Spleen (tissue), 7 donors: ENCODE measurements at regions not wholly inside any gene's neighbourhood (a gene's known extent, or its start where the extent isn't known, plus 50 kb on each side); places are given as distances from the start of the nearest gene placed in this dataset.

Source experiments
- CTCF ChIP-seq, 11 experiments: fragments of 200-600 bp in 7 of 11; fragments of 450-650 bp in 4 of 11; sonication (generic) in 4 of 11; IDR thresholded peaks in 8 of 11; conservative IDR thresholded peaks in 3 of 11; 1 replicate in 7 of 11; 2 replicates in 4 of 11; pipeline versions ENCODE4 v1.4.0 to v1.8.0; 2016 to 2021; ENCODE audit warnings: antibody characterized with exemption in 11 of 11, inconsistent platforms in 4 of 11, mild to moderate bottlenecking in 1 of 11
- POLR2A ChIP-seq, 3 donors: fragments of 450-650 bp; IDR thresholded peaks; one replicate each; pipeline ENCODE4 v1.5.1; 2017; ENCODE audit warnings: antibody characterized with exemption in 3 of 3, mild to moderate bottlenecking in 1 of 3
- POLR2AphosphoS5 ChIP-seq, 3 donors: sonication (generic); formaldehyde crosslinking; IDR thresholded peaks; one replicate each; pipeline ENCODE4 v1.5.1; 2017; ENCODE audit warnings: antibody characterized with exemption in 3 of 3
- donor health status: DM: no; HTN: no; CAD: no; lungs with moderate emphysema.
- donor health status: DM: no; HTN: no; CAD: no.
- donor health status: DM: no; HTN: no; CAD: no.

GRCh38 chr2:175640655-175641054, 361.4 kb downstream of the LNPK start:
- TF ChIP-seq POLR2AphosphoS5 (IDR thresholded peaks at IDR 0.05) (no peak), CTCF (IDR thresholded peaks at IDR 0.05 in 8 of 11, conservative IDR thresholded peaks at IDR 0.05 in 3 of 11) (no peak), POLR2A (IDR thresholded peaks at IDR 0.05) (no peak)
